HK-2 (cell line): ENCODE measurements at regions not wholly inside any gene's neighbourhood (a gene's known extent, or its start where the extent isn't known, plus 50 kb on each side); places are given as distances from the start of the nearest gene placed in this dataset.
"Not testable (repeated sequence)": the region's sequence is repeated elsewhere in the genome, so short reads cannot be mapped to it uniquely, and the experiment has no call there.

ENCODE experiments used
- DNase-seq: peaks from one replicate; pipeline ENCODE4 v3.0.0-alpha.2; 2018; ENCODE audit not compliant: unreplicated experiment

GRCh38 chr5:118552146-118552545 lies 436.2 kb downstream of the DTWD2 start:
- no peak for DNase-seq

- no peak for DNase-seq
These were observed 436.6 kb downstream of the DTWD2 start for GRCh38 chr5:118551716-118552115.

GRCh38 chr5:118551031-118551430 lies 437.3 kb downstream of the DTWD2 start:
- DNase-seq: no peak

- no peak for DNase-seq
These were observed 439.3 kb downstream of the DTWD2 start for GRCh38 chr5:118548761-118549720.

- DNase-seq: no peak
These were observed 442.9 kb downstream of the DTWD2 start for GRCh38 chr5:118545470-118545869.

GRCh38 chr5:118544887-118545449 lies 443.4 kb downstream of the DTWD2 start:
- DNase-seq: no peak

- no peak for DNase-seq
These were observed 454.4 kb downstream of the DTWD2 start for GRCh38 chr5:118533923-118534322.

GRCh38 chr5:118533156-118533555 lies 455.2 kb downstream of the DTWD2 start:
- no peak for DNase-seq

- no peak for DNase-seq
These were observed 457.1 kb downstream of the DTWD2 start for GRCh38 chr5:118531276-118531675.

GRCh38 chr5:118529361-118530144 lies 458.8 kb downstream of the DTWD2 start:
- DNase-seq: no peak

GRCh38 chr5:118522626-118523025 lies 465.7 kb downstream of the DTWD2 start:
- DNase-seq: no peak

GRCh38 chr5:118520771-118521415 lies 467.5 kb downstream of the DTWD2 start:
- no peak for DNase-seq

- no peak for DNase-seq
These were observed 468.9 kb downstream of the DTWD2 start for GRCh38 chr5:118519466-118519865.

- DNase-seq: no peak
These were observed 469.6 kb downstream of the DTWD2 start for GRCh38 chr5:118518720-118519119.

- DNase-seq: no peak
These were observed 476.5 kb downstream of the DTWD2 start for GRCh38 chr5:118511846-118512245.

GRCh38 chr5:118506217-118506852 lies 482.0 kb downstream of the DTWD2 start:
- no peak for DNase-seq

GRCh38 chr5:118502232-118502631 lies 486.1 kb downstream of the DTWD2 start:
- DNase-seq: not testable (repeated sequence)

- no peak for DNase-seq
These were observed 497.0 kb downstream of the DTWD2 start for GRCh38 chr5:118491351-118491750.

GRCh38 chr5:118486647-118487225 lies 501.6 kb downstream of the DTWD2 start:
- no peak for DNase-seq

- no peak for DNase-seq
These were observed 509.1 kb downstream of the DTWD2 start for GRCh38 chr5:118479285-118479684.

GRCh38 chr5:118478852-118479251 lies 509.5 kb downstream of the DTWD2 start:
- DNase-seq: no peak
